ENCODE measurements at regions not wholly inside any gene's neighbourhood (a gene's known extent, or its start where the extent isn't known, plus 50 kb on each side); places are given as distances from the start of the nearest gene placed in this dataset.

GRCh38 chr16:6932871-6933385 is 399.7 kb upstream of the RBFOX1 start:
- DNase-seq (ENCODE audit: low read depth in 2 of 2): no peak

- DNase-seq (ENCODE audit: low read depth in 2 of 2): no peak
Observed at GRCh38 chr16:6929868-6930267, 402.8 kb upstream of the RBFOX1 start.

DNA sequence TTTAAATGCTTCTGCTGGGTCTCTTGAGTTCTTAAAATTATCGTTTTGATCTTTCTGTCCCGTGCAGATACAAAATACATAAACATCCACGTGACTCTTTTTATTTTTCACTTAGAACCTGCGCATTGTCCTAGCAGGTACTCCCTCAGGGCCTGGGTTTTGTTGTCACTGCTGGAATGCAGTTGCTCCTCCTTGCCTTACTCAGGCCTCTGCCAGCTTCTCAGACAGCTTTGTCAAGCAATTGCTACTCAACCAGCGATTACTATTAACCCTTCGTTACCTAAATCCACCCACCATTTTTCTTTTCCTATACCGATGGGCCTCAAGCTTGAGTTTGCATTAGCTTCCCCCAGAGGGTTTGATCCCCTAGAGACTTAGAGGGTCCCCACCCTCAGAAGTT is 405.9 kb upstream of the RBFOX1 start:
- no peak for DNase-seq (ENCODE audit: low read depth in 2 of 2)

DNA sequence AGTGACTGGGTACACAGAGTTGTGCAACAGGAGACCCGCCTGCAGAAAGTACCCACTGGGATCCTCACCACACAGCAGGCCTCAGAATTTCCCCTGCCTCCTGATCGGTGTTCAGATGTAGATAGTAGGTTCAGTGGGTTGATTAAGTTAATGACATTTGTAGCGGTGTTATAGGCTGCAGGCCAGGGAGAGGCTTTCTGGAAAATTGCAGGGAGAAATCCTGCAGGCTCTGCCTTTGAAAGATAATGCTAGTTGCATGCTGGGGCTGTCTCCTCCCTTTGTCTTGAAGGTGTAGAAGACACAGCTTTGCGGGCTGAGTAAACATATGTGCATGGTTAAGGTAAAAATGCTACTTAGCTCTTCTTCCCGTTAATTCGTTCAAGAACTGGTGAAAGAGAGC is 406.3 kb upstream of the RBFOX1 start:
- DNase-seq (ENCODE audit: low read depth in 2 of 2): no peak

GRCh38 chr16:6918646-6919045 is 414.0 kb upstream of the RBFOX1 start:
- no peak for DNase-seq (ENCODE audit: low read depth in 2 of 2)

DNA sequence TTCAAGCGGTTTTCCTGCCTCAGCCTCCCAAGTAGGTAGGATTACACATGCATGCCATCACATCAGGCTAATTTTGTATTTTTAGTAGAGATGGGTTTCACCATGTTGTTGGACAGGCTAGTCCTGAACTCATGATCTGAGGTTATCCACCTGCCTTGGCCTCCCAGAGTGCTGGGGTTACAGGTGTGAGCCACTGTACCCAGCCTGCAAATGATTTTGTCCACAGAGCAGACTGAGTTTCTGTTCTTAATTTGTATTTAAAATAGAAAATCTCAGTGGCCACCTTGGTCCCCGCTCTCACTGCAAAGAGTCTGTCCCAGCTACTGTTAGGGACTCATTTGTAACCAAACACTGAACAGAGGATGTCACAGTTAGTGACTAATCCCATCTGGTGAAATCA is 415.7 kb upstream of the RBFOX1 start:
- DNase-seq (ENCODE audit: low read depth in 2 of 2): no peak

GRCh38 chr16:6913566-6913965 is 419.1 kb upstream of the RBFOX1 start:
- DNase-seq (ENCODE audit: low read depth in 2 of 2): no peak

DNA sequence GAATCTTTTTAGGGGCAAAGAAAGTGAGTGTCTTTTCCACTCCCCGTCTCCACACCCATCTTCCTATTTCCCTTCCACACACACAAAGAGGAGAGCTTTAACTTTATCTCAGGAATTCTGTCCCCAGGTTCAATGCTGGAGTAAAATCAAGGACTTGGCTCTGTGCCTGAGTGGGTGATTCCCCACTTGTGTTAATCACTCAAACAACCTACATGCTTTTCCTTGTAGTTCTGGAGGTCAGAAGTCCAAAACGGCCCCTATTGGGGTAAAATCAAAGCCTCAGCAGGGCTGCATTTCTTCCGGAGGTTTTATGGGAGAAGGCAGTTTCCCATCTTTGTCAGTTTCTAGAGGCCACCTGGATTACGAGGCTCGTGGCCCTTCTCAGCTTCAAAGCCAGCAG is 422.3 kb upstream of the RBFOX1 start:
- no peak for DNase-seq (ENCODE audit: low read depth in 2 of 2)

DNA sequence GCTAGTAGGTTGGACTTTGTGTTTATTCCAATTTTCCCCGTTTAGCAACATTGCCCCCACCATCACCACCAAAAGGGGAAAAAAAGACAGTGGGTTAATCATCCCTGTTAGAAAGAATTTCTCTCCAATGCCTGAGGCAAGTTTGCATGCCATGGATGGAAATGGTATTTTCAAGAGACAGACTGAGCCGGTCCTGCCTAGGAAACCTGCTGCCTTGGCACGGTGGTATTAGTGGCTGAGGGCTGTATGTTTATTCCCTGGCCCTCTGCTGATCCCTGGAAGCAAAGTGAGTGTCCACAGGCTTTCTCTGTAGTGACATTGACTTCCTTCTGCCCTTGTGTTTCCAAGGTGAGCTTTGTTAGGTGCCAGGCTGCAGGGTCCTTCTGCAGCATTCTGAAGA is 427.0 kb upstream of the RBFOX1 start:
- DNase-seq (ENCODE audit: low read depth in 2 of 2): no peak

DNA sequence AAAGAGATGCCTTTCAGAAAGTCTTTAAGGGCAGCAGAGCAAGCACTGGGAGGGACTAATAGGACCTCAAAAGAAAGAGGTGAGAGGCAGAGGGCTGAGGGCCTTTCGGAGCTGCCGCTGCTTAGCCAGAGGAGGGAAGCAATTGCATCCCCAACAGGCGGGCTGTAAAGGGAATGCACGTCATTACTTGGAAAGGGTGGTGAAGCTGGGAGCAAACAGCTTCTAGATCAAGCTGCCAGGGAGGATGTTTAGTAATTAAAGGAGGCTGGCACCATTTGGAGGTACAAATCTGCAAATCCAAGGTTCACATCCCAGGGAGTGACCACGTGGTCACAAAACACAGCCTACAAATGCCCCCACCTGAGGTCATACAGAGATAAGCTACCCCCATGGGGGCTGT is 429.0 kb upstream of the RBFOX1 start:
- DNase-seq (ENCODE audit: low read depth in 2 of 2): no peak

GRCh38 chr16:6898896-6899295 is 433.7 kb upstream of the RBFOX1 start:
- no peak for DNase-seq (ENCODE audit: low read depth in 2 of 2)

DNA sequence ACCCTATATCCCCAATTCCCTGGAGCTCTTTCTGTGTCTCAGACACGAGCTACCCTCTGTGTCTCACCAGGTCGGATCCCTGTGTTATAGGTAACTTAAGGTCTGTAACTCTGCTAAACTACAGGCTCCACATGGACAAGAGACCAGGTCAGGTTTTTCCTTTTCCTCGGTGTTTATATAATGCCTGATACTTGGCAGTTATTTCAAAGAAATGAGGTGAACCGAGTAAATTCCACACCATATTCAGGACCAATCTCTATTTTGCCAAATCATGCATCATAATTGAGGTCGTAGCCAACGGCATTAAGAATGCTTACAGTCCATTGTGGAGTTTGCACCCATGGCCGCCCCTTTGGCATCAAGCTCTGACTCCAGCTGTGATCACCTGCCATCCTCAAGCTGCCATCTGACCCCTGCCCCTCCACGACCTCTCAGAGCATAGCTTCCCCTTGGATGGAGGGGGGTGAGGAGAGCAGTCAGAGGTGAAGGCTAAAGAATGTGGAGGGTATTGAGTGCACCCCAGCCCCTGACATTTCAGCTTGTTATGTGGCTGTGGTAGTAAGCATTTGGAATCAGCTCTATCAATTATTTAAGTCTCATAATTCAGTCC is 434.7 kb upstream of the RBFOX1 start:
- no peak for DNase-seq (ENCODE audit: low read depth in 2 of 2)

DNA sequence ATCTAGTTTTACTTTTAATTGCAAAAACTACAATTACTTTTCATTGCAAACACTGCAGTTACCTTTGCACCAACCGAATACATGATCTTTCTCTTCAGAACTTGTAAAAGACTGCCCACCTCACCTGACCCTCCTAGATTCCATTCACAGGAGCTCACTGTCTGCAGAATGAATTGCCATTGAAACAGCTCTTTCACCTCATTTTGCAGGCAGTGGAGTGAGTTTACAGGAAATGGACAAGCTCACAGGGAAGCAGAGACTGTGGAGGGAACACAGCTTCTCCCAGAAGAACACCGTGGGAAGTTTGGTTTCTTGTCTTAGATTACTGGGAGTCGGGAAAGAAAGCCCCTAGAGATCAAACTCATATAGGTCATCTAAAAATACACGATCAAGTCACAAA is 439.7 kb upstream of the RBFOX1 start:
- DNase-seq (ENCODE audit: low read depth in 2 of 2): no peak

DNA sequence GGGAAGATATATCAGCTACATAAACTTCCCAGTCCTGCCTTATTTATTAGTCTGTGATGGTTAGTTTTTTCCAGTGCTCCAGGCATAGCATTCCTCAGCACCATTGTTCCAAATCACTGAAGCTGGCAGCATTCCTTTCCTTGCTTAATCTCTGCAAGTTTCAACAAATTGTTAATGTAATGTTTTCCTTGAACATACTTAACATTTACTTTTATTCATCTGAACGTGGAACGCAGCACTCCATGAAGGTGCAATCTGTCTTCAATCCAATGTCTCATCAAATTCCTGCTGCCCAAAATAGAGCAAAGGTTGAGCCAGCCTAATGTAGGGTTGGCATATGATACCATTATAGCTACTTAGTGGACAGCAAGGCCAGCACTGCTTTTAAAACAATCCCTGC is 441.1 kb upstream of the RBFOX1 start:
- DNase-seq (ENCODE audit: low read depth in 2 of 2): no peak

DNA sequence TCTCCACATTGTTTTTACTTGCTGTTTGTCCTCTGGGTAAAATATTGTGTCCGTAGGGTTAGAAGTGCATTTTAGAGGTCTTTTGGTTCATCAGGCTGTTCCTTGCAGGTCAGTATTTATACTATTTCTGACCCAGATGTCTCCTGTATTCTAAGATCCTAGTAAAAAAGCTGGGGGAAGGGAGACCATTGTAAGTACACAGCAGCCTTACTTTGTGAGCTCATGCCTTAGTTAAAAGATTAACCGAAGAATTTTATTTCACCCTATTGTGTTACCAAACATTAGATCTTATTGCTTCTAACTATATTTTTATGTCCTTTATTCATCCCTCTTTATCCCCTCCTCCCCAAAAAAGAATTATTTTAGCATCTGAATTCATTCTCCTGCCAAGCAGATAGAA is 444.1 kb upstream of the RBFOX1 start:
- no peak for DNase-seq (ENCODE audit: low read depth in 2 of 2)

- DNase-seq (ENCODE audit: low read depth in 2 of 2): no peak
Observed at GRCh38 chr16:6884002-6884401, 448.6 kb upstream of the RBFOX1 start.

DNA sequence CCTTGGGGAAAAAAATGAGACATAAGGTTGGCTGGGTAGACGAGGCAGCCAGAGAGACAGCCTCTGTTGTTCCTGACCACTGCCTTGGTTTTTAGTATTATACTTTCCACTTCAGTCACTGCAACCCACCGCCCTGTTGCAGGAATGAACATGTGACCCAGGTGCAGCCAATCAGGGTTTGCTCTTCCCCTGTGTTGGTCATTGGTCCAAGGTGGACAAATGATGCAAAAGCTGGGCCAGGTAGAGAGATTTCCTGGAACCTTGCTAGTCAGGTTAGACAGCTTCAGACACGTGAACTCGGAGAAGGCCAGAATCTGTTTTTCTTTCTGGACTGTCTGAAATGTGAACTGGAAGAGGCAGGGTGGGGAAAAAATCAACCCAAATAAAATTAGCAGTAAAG is 452.4 kb upstream of the RBFOX1 start:
- no peak for DNase-seq (ENCODE audit: low read depth in 2 of 2)

- no peak for DNase-seq (ENCODE audit: low read depth in 2 of 2)
Observed at GRCh38 chr16:6864671-6865070, 468.0 kb upstream of the RBFOX1 start.

DNA sequence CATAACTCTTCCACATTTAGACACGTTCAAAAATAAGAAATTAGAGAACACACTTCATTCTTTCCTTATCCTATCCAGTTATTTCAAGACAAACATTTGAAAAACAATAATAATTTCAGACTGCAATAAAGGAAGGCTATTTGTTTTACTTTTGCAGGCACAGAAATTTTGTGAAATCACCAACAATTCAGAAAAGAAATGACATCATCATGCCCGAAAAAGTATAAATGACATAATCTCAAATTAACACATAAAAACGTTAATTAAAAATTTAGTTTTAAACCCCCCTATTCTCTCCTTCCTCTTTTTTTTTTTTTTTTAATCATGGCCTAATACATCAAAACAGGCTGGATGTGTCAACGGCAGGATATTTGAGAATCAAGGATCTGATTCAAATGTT is 468.4 kb upstream of the RBFOX1 start:
- no peak for DNase-seq (ENCODE audit: low read depth in 2 of 2)

DNA sequence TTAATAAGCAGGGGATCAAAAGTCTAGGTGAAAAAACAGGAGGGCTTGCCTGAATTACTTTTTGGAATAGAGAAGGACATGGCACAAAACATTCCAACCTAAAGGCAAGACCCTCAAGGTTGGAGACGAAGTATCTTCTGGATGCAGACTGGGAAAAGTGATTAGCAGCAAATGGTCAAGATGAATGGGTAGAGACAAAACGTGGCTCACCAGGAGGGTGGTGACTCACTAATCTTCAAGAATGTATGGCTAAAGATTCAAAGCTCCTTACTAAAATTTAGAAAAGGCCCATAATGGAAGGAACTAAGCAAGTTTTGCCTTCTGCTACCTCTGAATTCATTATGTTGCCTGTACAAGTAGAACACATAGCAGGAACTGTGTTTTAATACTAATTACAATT is 469.5 kb upstream of the RBFOX1 start:
- DNase-seq (ENCODE audit: low read depth in 2 of 2): no peak

DNA sequence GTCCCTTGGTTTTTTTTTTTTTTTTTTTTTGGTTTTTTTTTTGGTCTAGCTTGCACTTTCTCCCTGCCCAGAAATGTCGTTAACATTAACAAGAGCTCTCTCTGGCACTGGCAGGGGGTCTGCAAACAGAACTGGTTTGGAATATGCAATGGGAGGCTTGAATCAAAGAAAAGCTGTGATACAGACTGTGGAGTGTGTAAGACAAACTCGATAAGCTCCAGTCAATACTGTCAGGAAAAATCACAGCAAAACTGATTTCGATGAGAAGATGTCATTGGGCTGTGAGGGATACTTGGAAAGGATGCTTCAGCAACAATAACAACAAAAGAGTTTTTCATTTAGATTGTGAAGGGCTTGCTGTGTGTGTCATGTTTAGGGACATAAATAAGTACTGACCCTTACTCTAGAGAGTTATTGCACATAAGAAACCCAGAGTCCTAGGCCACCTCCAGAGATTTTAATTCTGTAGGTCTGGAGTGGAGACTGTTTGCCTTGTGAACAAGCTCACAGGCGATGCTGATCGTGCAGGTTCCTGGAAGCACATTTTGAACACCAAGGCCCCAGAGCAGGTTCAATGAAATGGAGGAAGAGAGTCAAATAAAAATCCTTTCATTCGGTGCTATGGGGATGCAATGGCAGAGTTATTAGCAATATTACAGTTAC is 470.7 kb upstream of the RBFOX1 start:
- no peak for DNase-seq (ENCODE audit: low read depth in 2 of 2)

GRCh38 chr16:6861135-6861814 is 471.4 kb upstream of the RBFOX1 start:
- no peak for DNase-seq (ENCODE audit: low read depth in 2 of 2)

GRCh38 chr16:6857575-6857974 is 475.1 kb upstream of the RBFOX1 start:
- no peak for DNase-seq (ENCODE audit: low read depth in 2 of 2)
